HepG2 (cell line): ENCODE measurements at regions not wholly inside any gene's neighbourhood (a gene's known extent, or its start where the extent isn't known, plus 50 kb on each side); places are given as distances from the start of the nearest gene placed in this dataset.

Experiments
- ATAC-seq: fragments of 200-7000 bp; cut with Tn5 transposase; 3 replicates; pipeline ENCODE4 v1.9.1; 2020; ENCODE audit warnings: mild to moderate bottlenecking, moderate library complexity
- BruUV-seq: library from RNA; stranded (reverse); fragments of 400-500 nt; replicated peaks from 2 replicates; lab custom pipeline; 2021; lab: Mats Ljungman, UMichigan
- CTCF ChIA-PET: fragments of 300-600 bp; formaldehyde crosslinking; extraction: SDS; loops from one replicate; lab custom pipeline; 2021; ENCODE audit warnings: low total read pairs, inconsistent platforms, low intra/inter-chr PET ratio; lab: Yijun Ruan, JAX
- POLR2A ChIA-PET: fragments of 350-600 bp; sonication (Branson Sonifier 250); formaldehyde crosslinking; loops from one replicate; lab custom pipeline; 2020; ENCODE audit warnings: antibody characterized with exemption, inconsistent platforms; lab: Yijun Ruan, JAX
- DNase-seq: peaks from one replicate; pipeline ENCODE4 v3.0.0-alpha.2; 2015; ENCODE audit warnings: low spot score
- FAIRE-seq: peaks from 3 replicates; lab custom pipeline; 2011; peaks lifted over from hg19 to GRCh38; lab: Jason Lieb, UNC
- H2AFZ ChIP-seq: one replicate; pipeline ENCODE4 v1.6.1; 2011; ENCODE audit warnings: low read length, inconsistent platforms
- H3K27ac ChIP-seq: fragments of 300-600 bp; 3 replicates; pipeline ENCODE4 v1.8.0; 2011; ENCODE audit warnings: mixed run types, mild to moderate bottlenecking, mixed read lengths, low read length, inconsistent platforms; ENCODE audit not compliant: insufficient read depth; ENCODE audit errors: extremely low read length
- H3K27me3 ChIP-seq, 2 experiments: fragments of 200-600 bp in 1 of 2; 2 replicates in 1 of 2; 3 replicates in 1 of 2; pipeline versions ENCODE4 v1.6.0 to v1.8.0; 2011; ENCODE audit warnings: low read length in 2 of 2, mild to moderate bottlenecking in 2 of 2, moderate library complexity in 2 of 2, inconsistent platforms in 1 of 2; ENCODE audit not compliant: insufficient read depth in 2 of 2, control insufficient read depth in 1 of 2
- H3K36me3 ChIP-seq, 2 experiments: fragments of 200-600 bp in 1 of 2; replicated peaks in 1 of 2; 2 replicates in 1 of 2; 3 replicates in 1 of 2; pipeline versions ENCODE4 v1.5.1 to v1.8.0; 2011; ENCODE audit warnings: low read length in 2 of 2, inconsistent platforms in 1 of 2; ENCODE audit not compliant: insufficient read depth in 2 of 2, control insufficient read depth in 1 of 2
- H3K4me1 ChIP-seq: 2 replicates; pipeline ENCODE4 v1.5.1; 2012; ENCODE audit warnings: low read length, inconsistent platforms; ENCODE audit not compliant: insufficient read depth
- H3K4me2 ChIP-seq: 2 replicates; pipeline ENCODE4 v1.6.0; 2011; ENCODE audit warnings: low read depth, low read length, inconsistent platforms
- H3K4me3 ChIP-seq, 3 experiments: fragments of 200-600 bp in 1 of 3; sonication (generic), shearing (Covaris generic) in 1 of 3; replicated peaks in 1 of 3; 2 replicates each; pipeline ENCODE4 v1.5.1; 2011 to 2016; ENCODE audit warnings: low read length in 3 of 3, inconsistent platforms in 2 of 3, low read depth in 2 of 3, mild to moderate bottlenecking in 2 of 3, control low read depth in 1 of 3, mixed read lengths in 1 of 3; ENCODE audit not compliant: insufficient read depth in 1 of 3
- H3K79me2 ChIP-seq: one replicate; pipeline ENCODE4 v1.6.1; 2011; ENCODE audit warnings: low read length, inconsistent platforms; ENCODE audit not compliant: insufficient read depth
- H3K9ac ChIP-seq: 2 replicates; pipeline ENCODE4 v1.6.0; 2011; ENCODE audit warnings: mild to moderate bottlenecking, low read depth, low read length, inconsistent platforms; ENCODE audit not compliant: insufficient read depth
- H3K9me3 ChIP-seq: 2 replicates; pipeline ENCODE4 v1.5.1; 2012; ENCODE audit warnings: mild to moderate bottlenecking, low read length
- H4K20me1 ChIP-seq: 2 replicates; pipeline ENCODE4 v1.6.0; 2011; ENCODE audit warnings: inconsistent platforms, mild to moderate bottlenecking, low read length, moderate library complexity; ENCODE audit not compliant: insufficient read depth
- ATF7-NPFF ChIP-seq: sonication (generic); formaldehyde crosslinking; IDR thresholded peaks from 2 replicates; pipeline ENCODE4 v1.8.1; 2023; ENCODE audit warnings: mild to moderate bottlenecking, low read depth, missing genetic modification reagents, moderate library complexity
- ERF ChIP-seq: IDR thresholded peaks from 2 replicates; pipeline ENCODE4 v1.6.1; 2018; ENCODE audit warnings: missing biosample characterization, missing genetic modification reagents
- HMGXB3 ChIP-seq: sonication (generic); formaldehyde crosslinking; IDR thresholded peaks from 2 replicates; pipeline ENCODE4 v1.4.0; 2020; ENCODE audit warnings: missing genetic modification reagents, borderline replicate concordance
- MBNL3 ChIP-seq: fragments of 250-450 bp; sonication (Bioruptor Pico); conservative IDR thresholded peaks from 2 replicates; pipeline ENCODE4 v1.8.0; 2022; ENCODE audit warnings: mild to moderate bottlenecking, inconsistent platforms
- MXD4 ChIP-seq: IDR thresholded peaks from 2 replicates; pipeline ENCODE4 v1.6.1; 2016; ENCODE audit warnings: mild to moderate bottlenecking, missing biosample characterization, missing genetic modification reagents
- RELA ChIP-seq: sonication (generic); formaldehyde crosslinking; IDR thresholded peaks from 2 replicates; pipeline ENCODE4 v1.4.0; 2020; ENCODE audit warnings: missing genetic modification reagents
- RERE ChIP-seq: IDR thresholded peaks from 2 replicates; pipeline ENCODE4 v1.6.1; 2016; ENCODE audit warnings: low read depth, missing genetic modification reagents, missing compliant biosample characterization
- TFE3 ChIP-seq: IDR thresholded peaks from 2 replicates; pipeline ENCODE4 v1.6.1; 2016
- THRA ChIP-seq: sonication (generic); formaldehyde crosslinking; IDR thresholded peaks from 2 replicates; pipeline ENCODE4 v1.4.0; 2020; ENCODE audit warnings: missing genetic modification reagents, borderline replicate concordance
- ZBTB14 ChIP-seq: sonication (generic); formaldehyde crosslinking; IDR thresholded peaks from 2 replicates; pipeline ENCODE4 v1.4.0; 2020; ENCODE audit warnings: missing genetic modification reagents
- ZFP36L1 ChIP-seq: sonication (generic); formaldehyde crosslinking; IDR thresholded peaks from 2 replicates; pipeline ENCODE4 v1.8.0; 2022; ENCODE audit warnings: mild to moderate bottlenecking, missing genetic modification reagents, moderate library complexity
- ZNF44 ChIP-seq: sonication (generic); formaldehyde crosslinking; IDR thresholded peaks from 2 replicates; pipeline ENCODE4 v1.5.1; 2020; ENCODE audit warnings: mild to moderate bottlenecking, missing genetic modification reagents
- in situ Hi-C: cut with HindIII; loops from 2 replicates; pipeline ENCODE4 v1.10.0; 2017; ENCODE audit warnings: low pct_unique_long_range_greater_than_20kb; ENCODE audit not compliant: extremely low pct_ligation_motif_present
- intact Hi-C: fragments of 100-400 bp; cut with micrococcal nuclease; formaldehyde crosslinking; loops from one replicate; pipeline ENCODE4 v1.10.0; 2022; ENCODE audit not compliant: unreplicated experiment

- POLR2A ChIA-PET: no interaction called here
- Histone ChIP-seq H4K20me1 (no peaks in the 10 kb centered on the region), H3K4me2 (no peak overlapping the region), H2AFZ (no peak overlapping the region), H3K27me3 (no peaks in the 10 kb centered on the region), H3K9me3 (no peaks in the 10 kb centered on the region), H3K4me3 (no peak overlapping the region), H3K79me2 (no peaks in the 10 kb centered on the region), H3K27ac (no peak overlapping the region), H3K36me3 (no peaks in the 10 kb centered on the region), H3K9ac (no peak overlapping the region), H3K4me1 (no peaks in the 10 kb centered on the region)
- ATAC-seq (no peak), FAIRE-seq (no peak), DNase-seq (no peak)
- no TSS peak for BruUV-seq
- intact Hi-C loops (no loop called here), in situ Hi-C loops (no loop called here)
- CTCF ChIA-PET: no interaction called here
- TF ChIP-seq HMGXB3: no peak
- TF ChIP-seq ATF7-NPFF (CRISPR knock-in tag): no peak
- TF ChIP-seq ZNF44 (CRISPR knock-in tag): no peak
- TF ChIP-seq ZBTB14: no peak
- no peak for TF ChIP-seq ZFP36L1 (CRISPR knock-in tag)
- no peak for TF ChIP-seq TFE3 (CRISPR knock-in tag)
- TF ChIP-seq THRA (CRISPR knock-in tag): no peak
- TF ChIP-seq RERE (CRISPR knock-in tag): no peak
- no peak for TF ChIP-seq ERF (CRISPR knock-in tag)
- TF ChIP-seq MXD4 (CRISPR knock-in tag): no peak
- no peak for TF ChIP-seq RELA (CRISPR knock-in tag)
- no peak for TF ChIP-seq MBNL3 (CRISPR knock-in tag)
These were observed 515.3 kb upstream of the B3GALT2 start for GRCh38 chr1:193701759-193702158.
